ENCODE measurements at regions not wholly inside any gene's neighbourhood (a gene's known extent, or its start where the extent isn't known, plus 50 kb on each side); places are given as distances from the start of the nearest gene placed in this dataset.

GRCh38 chr3:144737281-144737680 lies 765.7 kb downstream of the DIPK2A start (continued):
- no peak for TF ChIP-seq ETS1 (IDR thresholded peaks at IDR 0.05)

GRCh38 chr3:144743225-144743668 lies 771.6 kb downstream of the DIPK2A start:
- no peaks in the 10 kb centered on the region for H3K27me3 Mint-ChIP-seq (ENCODE audit: insufficient read depth, low read depth, poor library complexity)
- Histone ChIP-seq H3K4me2 (no peak overlapping the region), H3K4me1 (ENCODE audit: insufficient read depth) (no peaks in the 10 kb centered on the region), H2AFZ (no peak overlapping the region), H3F3A (replicated peaks; ENCODE audit: low read depth) (no peaks in the 10 kb centered on the region), H3K36me3 (ENCODE audit: insufficient read depth) (no peaks in the 10 kb centered on the region), H3K4me3 (no peak overlapping the region), H4K20me1 (replicated peaks; ENCODE audit: insufficient read depth) (no peaks in the 10 kb centered on the region), H3K27me3 (ENCODE audit: insufficient read depth) (no peaks in the 10 kb centered on the region), H3K27ac (ENCODE audit: low read depth) (no peak overlapping the region), H3K79me2 (replicated peaks; ENCODE audit: insufficient read depth) (no peaks in the 10 kb centered on the region), H3K9me2 (ENCODE audit: insufficient read depth) (no peaks in the 10 kb centered on the region)
- no peak for ATAC-seq
- H3K36me3 Mint-ChIP-seq (ENCODE audit: low read depth) = no peaks in the 10 kb centered on the region
- peaks cover 3% of the 10 kb centered on the region; the same call in 2 of the 3 replicates for H3K4me1 Mint-ChIP-seq
- no peaks in the 10 kb centered on the region for H3K9me3 Mint-ChIP-seq
- H3K27ac Mint-ChIP-seq = no peak overlapping the region
- no peak for DNase-seq (ENCODE audit: low spot score)
- TF ChIP-seq CREB1 (CRISPR knock-in tag; IDR thresholded peaks at IDR 0.05; ENCODE audit: low read depth) = no peak
- TF ChIP-seq ZNF331 (CRISPR knock-in tag; IDR thresholded peaks at IDR 0.05; ENCODE audit: low read depth) = no peak
- TF ChIP-seq REST (IDR thresholded peaks at IDR 0.05; ENCODE audit: unreplicated experiment) = no peak
- no peak for TF ChIP-seq NANOG (IDR thresholded peaks at IDR 0.05; ENCODE audit: borderline replicate concordance)
- no peak for TF ChIP-seq CTCF (conservative IDR thresholded peaks at IDR 0.05; ENCODE audit: low read depth in 2 of 2)
- TF ChIP-seq JUNB (IDR thresholded peaks at IDR 0.05; ENCODE audit: unreplicated experiment) = no peak
- no peak for TF ChIP-seq ETS1 (IDR thresholded peaks at IDR 0.05)
- TF ChIP-seq EZH2phosphoT487 (IDR thresholded peaks at IDR 0.05; ENCODE audit: unreplicated experiment) = no peak
- H3K4me3 Mint-ChIP-seq = no peak overlapping the region
